GM18505 (cell line): ENCODE measurements at regions not wholly inside any gene's neighbourhood (a gene's known extent, or its start where the extent isn't known, plus 50 kb on each side); places are given as distances from the start of the nearest gene placed in this dataset.

Experiments
- ATAC-seq: cut with Tn5 transposase; IDR thresholded peaks from one replicate; pipeline ENCODE4 v1.9.1; 2021; ENCODE audit not compliant: unreplicated experiment
- POLR2A ChIP-seq: IDR thresholded peaks from 4 replicates; pipeline ENCODE4 v1.6.1; 2011; ENCODE audit warnings: borderline replicate concordance; ENCODE audit not compliant: insufficient read depth, insufficient read length; ENCODE audit errors: extremely low read depth

GRCh38 chr4:189385098-189385497, 555.6 kb upstream of the FRG1 start:
- no peak for ATAC-seq
- TF ChIP-seq POLR2A = no peak

- no peak for TF ChIP-seq POLR2A
- ATAC-seq = no peak
Measured at GRCh38 chr4:189385579-189385978, 555.1 kb upstream of the FRG1 start.

GRCh38 chr4:189396435-189396834, 544.2 kb upstream of the FRG1 start:
- TF ChIP-seq POLR2A = no peak
- ATAC-seq = no peak

DNA sequence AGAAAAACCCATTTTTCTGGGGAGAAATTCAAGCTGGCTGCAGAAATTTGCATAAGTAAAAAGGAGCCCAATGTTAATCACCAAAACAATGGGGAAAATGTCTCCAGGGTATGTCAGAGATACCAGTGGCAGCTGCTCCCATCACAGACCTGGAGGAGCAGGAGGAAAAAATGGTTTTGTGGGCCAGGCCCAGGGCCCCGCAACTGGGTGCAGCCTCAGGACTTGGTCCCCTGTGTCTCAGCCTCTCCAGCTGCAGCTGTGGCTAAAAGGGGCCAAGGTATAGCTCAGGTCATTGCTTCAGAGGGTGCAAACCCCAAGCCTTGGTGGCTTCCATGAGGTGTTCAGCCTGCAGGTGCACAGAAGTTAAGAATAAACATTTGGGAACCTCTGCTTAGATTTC, 536.4 kb upstream of the FRG1 start:
- TF ChIP-seq POLR2A = no peak
- ATAC-seq = no peak

GRCh38 chr4:189409158-189409557, 531.5 kb upstream of the FRG1 start:
- no peak for ATAC-seq
- TF ChIP-seq POLR2A = no peak

DNA sequence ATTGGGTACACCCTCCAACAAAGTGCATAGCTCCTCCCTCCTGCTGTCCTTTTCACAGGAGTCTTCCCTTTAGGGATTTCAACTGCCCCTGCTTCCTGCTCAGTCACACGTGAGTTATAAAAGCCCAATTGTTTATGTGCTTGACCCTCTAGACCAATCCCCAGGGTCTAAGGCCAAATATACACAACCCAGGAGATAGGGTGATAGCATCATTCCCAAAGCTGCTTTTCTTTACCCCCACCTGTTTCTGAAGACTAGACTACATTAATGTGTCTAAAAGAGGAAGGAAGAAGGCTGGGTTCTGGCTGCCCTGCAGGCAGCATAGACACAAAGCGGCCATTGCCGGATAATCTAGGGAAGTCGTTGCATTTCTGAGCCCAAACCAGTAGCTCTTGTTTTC, 526.7 kb upstream of the FRG1 start:
- TF ChIP-seq POLR2A = no peak
- no peak for ATAC-seq

DNA sequence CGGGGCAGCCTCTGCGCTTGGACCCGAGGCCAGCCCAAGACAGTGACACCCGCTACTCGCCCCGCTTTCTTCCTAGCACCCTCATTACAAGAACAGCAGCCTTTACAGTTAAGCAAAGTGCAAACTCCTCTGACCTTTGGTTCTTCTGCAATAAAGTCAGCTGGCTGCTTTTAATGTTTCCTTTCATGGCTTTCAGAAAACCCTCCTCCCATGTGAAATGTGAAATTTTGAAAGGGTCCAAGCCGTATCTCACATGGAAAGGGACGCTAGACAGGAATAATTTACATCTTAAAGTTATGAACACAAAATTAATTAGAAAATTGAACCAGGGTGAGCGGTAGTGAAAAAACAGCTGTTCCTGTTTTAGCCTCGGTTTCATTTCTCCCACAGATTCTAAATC, 520.1 kb upstream of the FRG1 start:
- ATAC-seq = no peak
- TF ChIP-seq POLR2A = no peak

DNA sequence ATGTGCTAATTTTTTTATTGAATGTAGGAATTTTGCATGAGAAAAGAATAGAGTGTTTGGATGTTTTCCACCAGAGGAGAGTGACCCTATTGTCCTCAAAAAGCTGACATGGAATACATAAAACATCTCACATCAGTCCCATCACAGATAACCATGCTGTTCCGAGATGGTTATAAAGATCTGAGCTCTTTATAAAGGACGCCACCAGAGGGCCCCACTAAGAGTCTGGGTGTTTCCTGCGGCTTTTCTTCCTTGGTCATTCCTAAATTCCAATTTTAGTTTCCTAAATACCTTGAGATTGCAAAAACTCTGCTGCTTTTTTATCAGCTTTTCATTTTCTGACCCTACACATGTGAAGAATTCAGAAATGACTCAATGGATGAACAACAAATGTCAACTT, 504.5 kb upstream of the FRG1 start:
- no peak for TF ChIP-seq POLR2A
- no peak for ATAC-seq

DNA sequence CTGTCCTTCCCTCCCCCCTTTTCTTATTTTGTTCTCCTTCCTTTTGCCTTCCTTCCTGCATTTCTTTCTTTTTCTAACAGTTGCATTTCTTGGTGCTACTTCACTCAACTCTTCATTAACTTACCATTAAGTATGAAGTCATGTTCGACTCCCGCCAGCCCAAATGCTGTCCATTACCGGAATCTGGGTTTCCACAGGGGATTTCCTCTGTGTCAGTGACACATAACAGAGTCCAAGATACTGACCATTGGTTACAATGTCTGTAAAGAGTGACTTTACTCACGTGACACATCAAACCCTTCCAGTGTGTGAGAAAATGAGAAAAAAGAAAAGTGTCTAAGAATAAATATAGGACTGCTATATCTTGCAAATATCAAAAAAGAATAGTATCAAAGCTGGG, 500.0 kb upstream of the FRG1 start:
- TF ChIP-seq POLR2A = no peak

GRCh38 chr4:189443341-189443740, 497.3 kb upstream of the FRG1 start:
- no peak for TF ChIP-seq POLR2A
- ATAC-seq = no peak

More for the DNA sequence above, 500.0 kb upstream of the FRG1 start:
- no peak for ATAC-seq

- no peak for TF ChIP-seq POLR2A
- no peak for ATAC-seq
Measured at GRCh38 chr4:189445613-189446012, 495.1 kb upstream of the FRG1 start.

- no peak for ATAC-seq
- no peak for TF ChIP-seq POLR2A
Measured at GRCh38 chr4:189463734-189464133, 476.9 kb upstream of the FRG1 start.

- no peak for TF ChIP-seq POLR2A
- ATAC-seq = no peak
Measured at GRCh38 chr4:189494407-189494806, 446.3 kb upstream of the FRG1 start.

- no peak for TF ChIP-seq POLR2A
- no peak for ATAC-seq
Measured at GRCh38 chr4:189497516-189497915, 443.2 kb upstream of the FRG1 start.

DNA sequence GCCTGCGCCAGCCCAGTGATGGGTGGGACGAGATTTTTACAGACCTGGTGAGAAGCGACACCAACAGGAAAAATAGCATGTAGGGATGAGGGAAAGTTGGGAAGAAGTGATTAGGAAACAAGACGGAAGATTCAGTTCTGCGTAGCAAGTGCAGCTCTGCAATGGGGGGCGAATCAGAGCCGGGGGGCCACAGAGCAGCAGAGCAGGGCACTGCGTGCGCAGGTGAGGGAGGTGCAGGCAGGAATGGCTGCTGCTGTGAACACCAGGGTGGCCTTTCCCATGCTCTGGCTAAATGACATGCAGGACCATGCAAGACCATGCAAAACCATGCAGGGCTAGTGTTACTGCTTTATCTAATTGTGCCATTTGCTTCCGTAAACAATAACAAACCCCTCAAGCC, 442.7 kb upstream of the FRG1 start:
- no peak for TF ChIP-seq POLR2A
- ATAC-seq = no peak

GRCh38 chr4:189498457-189498856, 442.2 kb upstream of the FRG1 start:
- no peak for ATAC-seq

DNA sequence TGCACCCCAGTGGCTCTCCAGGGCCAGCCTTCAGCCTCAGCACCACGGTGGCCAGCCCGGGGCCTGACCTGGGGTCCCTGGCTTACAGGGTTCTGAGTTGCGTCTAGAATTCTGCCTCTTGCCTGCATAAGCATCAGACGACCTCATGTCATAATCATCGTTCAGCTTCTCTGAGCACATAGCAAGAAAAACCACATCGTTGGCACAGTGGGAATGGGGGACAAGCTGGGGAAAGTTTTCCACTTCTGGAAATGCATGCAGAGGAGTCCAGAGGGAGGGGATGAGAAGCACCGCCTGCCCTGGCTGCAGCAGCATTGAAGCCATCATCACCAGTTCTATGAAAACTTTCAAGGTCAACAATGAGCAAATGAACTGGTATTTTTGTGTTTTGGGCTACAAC, 441.0 kb upstream of the FRG1 start:
- ATAC-seq = no peak
- no peak for TF ChIP-seq POLR2A

More at GRCh38 chr4:189498457-189498856, 442.2 kb upstream of the FRG1 start:
- no peak for TF ChIP-seq POLR2A

GRCh38 chr4:189500970-189501369, 439.7 kb upstream of the FRG1 start:
- TF ChIP-seq POLR2A = no peak
- no peak for ATAC-seq
